SK-MEL-5 (cell line): ENCODE measurements at regions not wholly inside any gene's neighbourhood (a gene's known extent, or its start where the extent isn't known, plus 50 kb on each side); places are given as distances from the start of the nearest gene placed in this dataset.

Source experiments
- DNase-seq: peaks from one replicate; pipeline ENCODE4 v3.0.0-alpha.2; 2016; ENCODE audit warnings: low read depth, low spot score
- in situ Hi-C: cut with HindIII; loops from 2 replicates; pipeline ENCODE4 v1.10.0; 2016; ENCODE audit warnings: low sequenced_read_pairs, high pct_unique_total_duplicates, low pct_unique_long_range_greater_than_20kb

- no peak for DNase-seq
- in situ Hi-C loops: no loop called here
Measured at GRCh38 chr1:79603843-79604242, 597.3 kb upstream of the ADGRL4 start.

GRCh38 chr1:79599257-79599656 lies 592.7 kb upstream of the ADGRL4 start:
- in situ Hi-C loops: no loop called here
- DNase-seq: no peak

GRCh38 chr1:79595931-79596330 lies 589.4 kb upstream of the ADGRL4 start:
- in situ Hi-C loops: no loop called here
- no peak for DNase-seq

GRCh38 chr1:79594121-79594698 lies 587.7 kb upstream of the ADGRL4 start:
- in situ Hi-C loops: no loop called here
- DNase-seq: no peak

- DNase-seq: no peak
- in situ Hi-C loops: no loop called here
Measured at GRCh38 chr1:79592707-79593106, 586.2 kb upstream of the ADGRL4 start.

- no peak for DNase-seq
- in situ Hi-C loops: no loop called here
Measured at GRCh38 chr1:79588719-79589118, 582.2 kb upstream of the ADGRL4 start.

- in situ Hi-C loops: no loop called here
Measured at GRCh38 chr1:79587229-79587628, 580.7 kb upstream of the ADGRL4 start.

GRCh38 chr1:79585801-79586200 lies 579.3 kb upstream of the ADGRL4 start:
- DNase-seq: no peak
- in situ Hi-C loops: no loop called here

More at GRCh38 chr1:79587229-79587628, 580.7 kb upstream of the ADGRL4 start:
- DNase-seq: no peak

GRCh38 chr1:79575424-79575823 lies 568.9 kb upstream of the ADGRL4 start:
- DNase-seq: no peak
- in situ Hi-C loops: no loop called here

- in situ Hi-C loops: no loop called here
- DNase-seq: no peak
Measured at GRCh38 chr1:79568411-79568810, 561.9 kb upstream of the ADGRL4 start.

- no peak for DNase-seq
- in situ Hi-C loops: no loop called here
Measured at GRCh38 chr1:79561521-79561978, 555.0 kb upstream of the ADGRL4 start.

GRCh38 chr1:79556189-79556588 lies 549.7 kb upstream of the ADGRL4 start:
- DNase-seq: no peak
- in situ Hi-C loops: no loop called here

- DNase-seq: no peak
- in situ Hi-C loops: no loop called here
Measured at GRCh38 chr1:79554688-79555087, 548.2 kb upstream of the ADGRL4 start.

GRCh38 chr1:79551321-79551720 lies 544.8 kb upstream of the ADGRL4 start:
- no peak for DNase-seq
- in situ Hi-C loops: no loop called here

GRCh38 chr1:79550402-79550801 lies 543.9 kb upstream of the ADGRL4 start:
- DNase-seq: no peak
- in situ Hi-C loops: no loop called here

GRCh38 chr1:79549201-79549600 lies 542.7 kb upstream of the ADGRL4 start:
- in situ Hi-C loops: no loop called here
- DNase-seq: no peak

GRCh38 chr1:79547514-79547913 lies 541.0 kb upstream of the ADGRL4 start:
- in situ Hi-C loops: no loop called here
- DNase-seq: no peak

GRCh38 chr1:79543394-79543793 lies 536.9 kb upstream of the ADGRL4 start:
- in situ Hi-C loops: no loop called here
- no peak for DNase-seq

- DNase-seq: no peak
- in situ Hi-C loops: no loop called here
Measured at GRCh38 chr1:79539001-79539400, 532.5 kb upstream of the ADGRL4 start.

GRCh38 chr1:79532555-79532954 lies 526.0 kb upstream of the ADGRL4 start:
- DNase-seq: no peak

More at GRCh38 chr1:79532555-79532954, 526.0 kb upstream of the ADGRL4 start:
- in situ Hi-C loops: no loop called here
